Stimulated activated CD8-positive, alpha-beta memory T cell treated with anti-CD3 and anti-CD28 coated beads, Interleukin-12 subunit alpha, Interleukin-12 subunit beta, amount 100 ng/mL, for 24 hours (primary cell): ENCODE measurements at regions not wholly inside any gene's neighbourhood (a gene's known extent, or its start where the extent isn't known, plus 50 kb on each side); places are given as distances from the start of the nearest gene placed in this dataset.
"Not testable (repeated sequence)": the region's sequence is repeated elsewhere in the genome, so short reads cannot be mapped to it uniquely, and the experiment has no call there.

ENCODE experiments used
- DNase-seq: peaks from one replicate; pipeline ENCODE4 v3.0.0-alpha.2; 2020; ENCODE audit errors: extremely low read depth

- DNase-seq: no peak
Observed at GRCh38 chrX:150236327-150236726, 126.8 kb upstream of the MAMLD1 start.

- no peak for DNase-seq
Observed at GRCh38 chrX:150238632-150239382, 124.3 kb upstream of the MAMLD1 start.

GRCh38 chrX:150239946-150240642, 123.0 kb upstream of the MAMLD1 start:
- DNase-seq: no peak

GRCh38 chrX:150240643-150240970, 122.5 kb upstream of the MAMLD1 start:
- DNase-seq: no peak

- no peak for DNase-seq
Observed at GRCh38 chrX:150253959-150254620, 109.0 kb upstream of the MAMLD1 start.

- no peak for DNase-seq
Observed at GRCh38 chrX:150254909-150255308, 108.2 kb upstream of the MAMLD1 start.

GRCh38 chrX:150255441-150256296, 107.4 kb upstream of the MAMLD1 start:
- DNase-seq: no peak

GRCh38 chrX:150256297-150256650, 106.8 kb upstream of the MAMLD1 start:
- DNase-seq: no peak

- DNase-seq: no peak
Observed at GRCh38 chrX:150257353-150258175, 105.6 kb upstream of the MAMLD1 start.

GRCh38 chrX:150258176-150258425, 105.0 kb upstream of the MAMLD1 start:
- no peak for DNase-seq

- DNase-seq: no peak
Observed at GRCh38 chrX:150258463-150259430, 104.4 kb upstream of the MAMLD1 start.

GRCh38 chrX:150262456-150262855, 100.7 kb upstream of the MAMLD1 start:
- DNase-seq: no peak

- DNase-seq: no peak
Observed at GRCh38 chrX:150268839-150269355, 94.2 kb upstream of the MAMLD1 start.

GRCh38 chrX:150269605-150270254, 93.4 kb upstream of the MAMLD1 start:
- no peak for DNase-seq

GRCh38 chrX:150270622-150271021, 92.5 kb upstream of the MAMLD1 start:
- no peak for DNase-seq

GRCh38 chrX:150273575-150274294, 89.4 kb upstream of the MAMLD1 start:
- DNase-seq: not testable (repeated sequence)

GRCh38 chrX:150282953-150283352, 80.2 kb upstream of the MAMLD1 start:
- no peak for DNase-seq

- DNase-seq: no peak
Observed at GRCh38 chrX:150291014-150291413, 72.1 kb upstream of the MAMLD1 start.
